ENCODE measurements at regions not wholly inside any gene's neighbourhood (a gene's known extent, or its start where the extent isn't known, plus 50 kb on each side); places are given as distances from the start of the nearest gene placed in this dataset.
A peak's percentile ranks its signal among the peaks of the same experiment; 100 is the strongest.

DNA sequence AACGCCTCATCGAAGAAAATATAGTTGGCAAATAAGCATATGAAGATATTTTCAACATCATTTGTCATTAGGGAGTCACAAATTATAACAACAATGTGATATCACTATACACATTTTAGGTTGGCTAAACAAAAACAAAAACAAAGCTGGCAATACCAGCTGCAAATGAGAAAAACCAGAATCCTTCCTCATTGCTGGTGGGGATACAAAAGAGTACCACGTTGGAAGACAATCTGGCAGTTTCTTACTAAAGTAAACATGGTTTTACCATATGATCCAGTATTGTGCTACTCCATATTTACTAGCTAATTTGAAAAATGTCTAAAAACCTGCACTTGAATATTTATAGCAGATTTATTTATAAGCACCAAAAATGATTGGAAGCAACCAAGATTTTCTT, 1204.1 kb downstream of the MRPL39 start:
- Mint-ChIP-seq H3K4me3 (no peak overlapping the region), H3K9me3 (no peaks in the 10 kb centered on the region)

DNA sequence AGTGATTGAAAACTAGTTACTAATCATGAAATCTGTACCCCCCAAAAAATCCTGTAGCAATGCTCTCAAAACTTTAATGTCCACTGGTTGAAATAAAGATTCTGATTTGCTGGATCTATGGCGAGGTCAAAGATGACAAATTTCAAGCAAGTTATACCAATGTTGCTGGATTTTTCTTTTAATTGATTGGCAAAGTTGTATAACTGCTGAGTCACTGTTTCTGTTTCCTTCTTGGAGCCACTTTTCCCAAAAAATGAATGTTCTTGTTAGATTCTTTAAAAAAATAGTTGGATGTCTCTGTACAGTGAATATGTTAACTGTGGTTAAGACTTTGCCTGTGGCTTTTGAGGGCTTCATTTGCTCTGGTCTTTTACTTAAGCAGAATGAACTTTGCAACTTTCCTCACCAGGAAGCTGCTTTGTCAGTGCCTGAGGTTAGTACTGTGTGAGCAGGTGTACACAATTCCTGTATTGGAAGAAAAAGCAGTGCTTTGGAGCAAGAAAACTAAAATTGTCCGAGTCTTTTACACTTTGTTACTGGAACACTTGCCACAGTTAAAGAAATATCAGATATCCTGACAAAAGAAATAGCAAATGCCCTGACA, 1211.9 kb downstream of the MRPL39 start:
- no peaks in the 10 kb centered on the region for H3K9me3 Mint-ChIP-seq
- POLR2A ChIA-PET, result no interaction called here
- CTCF ChIA-PET, result no interaction called here
- H3K27ac Mint-ChIP-seq, result no peak overlapping the region
- H3K4me3 Mint-ChIP-seq, result no peak overlapping the region
- H3K27me3 Mint-ChIP-seq, result no peaks in the 10 kb centered on the region
- no peaks in the 10 kb centered on the region for H3K4me1 Mint-ChIP-seq
- DNase-seq, result no peak
- no peaks in the 10 kb centered on the region for H3K36me3 Mint-ChIP-seq (ENCODE audit: low read depth)

More for the DNA sequence above, 1204.1 kb downstream of the MRPL39 start:
- no peaks in the 10 kb centered on the region for H3K27me3 Mint-ChIP-seq
- ChIA-PET CTCF (no interaction called here), POLR2A (no interaction called here)
- H3K36me3 Mint-ChIP-seq (ENCODE audit: low read depth), result no peaks in the 10 kb centered on the region
- no peaks in the 10 kb centered on the region for H3K4me1 Mint-ChIP-seq
- no peak overlapping the region for H3K27ac Mint-ChIP-seq
- DNase-seq, result no peak

DNA sequence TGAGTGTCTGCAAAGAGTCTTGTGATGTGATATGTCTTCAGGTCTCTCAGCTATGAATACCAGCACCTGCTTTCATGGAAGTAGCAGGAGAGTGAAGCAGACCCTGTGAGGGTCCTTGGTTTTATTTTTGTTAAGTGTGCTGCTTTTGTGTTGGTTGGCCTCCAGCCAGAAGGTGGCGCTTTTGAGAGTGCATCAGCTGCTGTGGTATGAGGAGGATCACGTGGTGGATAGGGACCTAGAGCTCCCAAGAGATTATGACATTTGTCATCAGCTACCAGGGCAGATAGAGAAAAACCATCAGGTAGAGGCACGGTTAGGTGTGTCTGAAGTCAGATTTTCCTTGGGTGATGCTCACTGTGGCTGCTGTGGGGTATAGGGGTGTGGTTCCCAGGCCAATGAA, 1232.1 kb downstream of the MRPL39 start:
- no peak overlapping the region for H3K4me3 Mint-ChIP-seq
- no peaks in the 10 kb centered on the region for H3K27me3 Mint-ChIP-seq
- peaks cover 4% of the 10 kb centered on the region for H3K9me3 Mint-ChIP-seq
- H3K27ac Mint-ChIP-seq, result no peak overlapping the region
- no peaks in the 10 kb centered on the region for H3K36me3 Mint-ChIP-seq (ENCODE audit: low read depth)
- peak; percentile 12 for DNase-seq
- ChIA-PET POLR2A (no interaction called here), CTCF (no interaction called here)
- H3K4me1 Mint-ChIP-seq, result no peaks in the 10 kb centered on the region

DNA sequence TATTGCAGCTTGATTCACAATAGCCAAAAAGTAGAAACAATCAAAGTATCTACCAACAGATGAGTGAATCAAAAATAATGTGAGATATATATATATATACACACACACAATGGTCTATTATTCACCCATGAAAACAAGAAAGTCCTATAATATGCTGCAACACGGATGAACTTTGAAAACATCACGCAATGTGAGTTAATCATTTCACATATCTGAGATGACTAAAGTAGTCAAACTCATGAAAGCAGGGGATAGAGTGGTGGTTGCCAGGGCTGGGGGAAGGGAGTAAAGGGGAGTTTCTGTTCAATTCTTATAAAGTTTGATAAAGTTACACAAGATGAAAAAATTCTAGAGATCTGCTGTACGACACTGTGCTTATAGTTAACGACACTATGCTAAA, 1234.8 kb downstream of the MRPL39 start:
- CTCF ChIA-PET, result no interaction called here
- POLR2A ChIA-PET, result no interaction called here
- Mint-ChIP-seq H3K9me3 (peaks cover 2% of the 10 kb centered on the region), H3K36me3 (ENCODE audit: low read depth) (no peaks in the 10 kb centered on the region), H3K4me1 (no peaks in the 10 kb centered on the region), H3K27ac (no peak overlapping the region), H3K27me3 (no peaks in the 10 kb centered on the region), H3K4me3 (no peak overlapping the region)
- no peak for DNase-seq

DNA sequence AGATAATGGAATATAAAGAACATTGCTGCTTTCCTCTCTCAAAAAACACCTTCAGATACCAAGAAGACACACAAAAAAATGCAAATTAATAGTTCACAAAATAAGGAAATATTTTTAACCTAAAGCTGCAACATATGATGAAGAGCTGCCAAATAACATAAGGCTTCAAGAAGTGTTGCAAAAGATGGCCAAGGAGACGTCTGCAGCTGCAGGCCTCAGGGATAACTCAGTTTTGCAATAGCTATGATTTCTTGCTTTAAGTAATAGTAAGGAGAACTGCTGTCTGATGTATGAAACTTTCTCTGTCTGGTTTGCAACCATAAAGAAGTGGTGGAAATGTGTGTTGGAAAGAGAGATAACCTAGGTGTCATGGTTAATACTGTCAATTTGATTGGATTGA, 1237.5 kb downstream of the MRPL39 start:
- no peak overlapping the region for H3K27ac Mint-ChIP-seq
- H3K36me3 Mint-ChIP-seq (ENCODE audit: low read depth), result no peaks in the 10 kb centered on the region
- POLR2A ChIA-PET, result no interaction called here
- H3K9me3 Mint-ChIP-seq, result no peaks in the 10 kb centered on the region
- H3K4me1 Mint-ChIP-seq, result no peaks in the 10 kb centered on the region
- H3K27me3 Mint-ChIP-seq, result no peaks in the 10 kb centered on the region
- CTCF ChIA-PET, result no interaction called here
- no peak for DNase-seq
- H3K4me3 Mint-ChIP-seq, result no peak overlapping the region

DNA sequence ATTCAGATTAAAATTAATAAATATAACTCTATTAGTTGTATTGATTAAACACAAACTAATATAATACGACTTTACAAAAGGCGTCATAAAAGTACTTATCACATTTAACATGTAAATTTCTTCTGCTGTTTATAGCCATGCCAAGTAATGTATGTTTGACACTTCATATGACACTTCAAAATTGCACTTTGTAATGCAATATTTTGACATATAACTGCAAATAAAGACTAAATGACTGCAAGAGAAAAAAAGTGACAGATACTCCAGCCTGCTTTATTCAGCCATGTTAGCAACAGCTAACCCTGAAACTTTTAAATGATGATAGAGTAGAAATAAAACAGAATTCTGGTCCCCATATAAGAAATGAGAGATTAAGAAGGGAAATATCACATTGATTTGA, 1238.0 kb downstream of the MRPL39 start:
- H3K27ac Mint-ChIP-seq, result no peak overlapping the region
- H3K9me3 Mint-ChIP-seq, result no peaks in the 10 kb centered on the region
- H3K36me3 Mint-ChIP-seq (ENCODE audit: low read depth), result no peaks in the 10 kb centered on the region
- CTCF ChIA-PET, result no interaction called here
- DNase-seq, result no peak
- no peaks in the 10 kb centered on the region for H3K4me1 Mint-ChIP-seq
- H3K4me3 Mint-ChIP-seq, result no peak overlapping the region
- no peaks in the 10 kb centered on the region for H3K27me3 Mint-ChIP-seq
- POLR2A ChIA-PET, result no interaction called here

DNA sequence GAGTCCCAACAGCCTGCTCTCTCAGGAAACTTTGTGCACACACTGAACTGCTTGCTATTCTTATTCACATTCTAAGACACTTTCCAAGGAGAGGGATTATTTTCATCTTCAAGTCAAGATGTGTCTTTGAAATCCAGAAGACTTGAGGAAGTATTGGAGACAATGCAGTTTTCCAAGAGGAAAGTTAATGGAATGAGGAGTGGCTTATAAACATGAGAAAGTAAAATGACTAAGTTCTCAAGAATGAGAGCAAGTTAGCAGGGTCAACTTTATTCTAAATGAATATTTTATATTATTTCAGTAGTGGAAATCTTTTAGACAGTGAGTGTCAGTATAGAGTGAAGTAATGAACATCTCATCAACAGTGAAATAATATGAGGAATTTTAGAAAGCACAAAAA, 1239.3 kb downstream of the MRPL39 start:
- Mint-ChIP-seq H3K4me1 (no peaks in the 10 kb centered on the region), H3K36me3 (ENCODE audit: low read depth) (no peaks in the 10 kb centered on the region), H3K27me3 (no peaks in the 10 kb centered on the region), H3K27ac (no peak overlapping the region), H3K4me3 (no peak overlapping the region), H3K9me3 (no peaks in the 10 kb centered on the region)
- DNase-seq, result no peak
- POLR2A ChIA-PET, result no interaction called here
- CTCF ChIA-PET, result no interaction called here

DNA sequence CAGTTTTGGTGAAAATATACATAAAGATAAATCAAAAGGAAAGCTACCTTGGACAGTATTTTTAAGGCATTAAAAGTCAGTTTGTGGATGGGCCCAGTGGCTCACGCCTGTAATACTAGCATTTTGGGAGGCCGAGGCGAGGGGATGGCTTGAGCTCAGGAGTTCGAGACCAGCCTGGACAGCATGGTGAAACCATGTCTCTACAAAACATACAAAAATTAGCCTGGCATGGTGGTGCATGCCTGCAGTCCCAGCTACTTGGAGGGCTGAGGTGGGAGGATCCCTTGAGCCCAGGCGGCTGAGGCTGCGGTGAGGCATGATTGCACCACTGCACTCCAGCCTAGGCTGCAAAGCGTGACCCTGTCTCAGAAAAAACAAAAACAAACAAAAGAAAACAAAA, 1253.8 kb downstream of the MRPL39 start:
- peaks cover 2% of the 10 kb centered on the region for H3K9me3 Mint-ChIP-seq
- no peaks in the 10 kb centered on the region for H3K27me3 Mint-ChIP-seq
- DNase-seq, result no peak
- no peaks in the 10 kb centered on the region for H3K4me1 Mint-ChIP-seq
- POLR2A ChIA-PET, result no interaction called here
- H3K36me3 Mint-ChIP-seq (ENCODE audit: low read depth), result no peaks in the 10 kb centered on the region
- no peak overlapping the region for H3K27ac Mint-ChIP-seq
- CTCF ChIA-PET, result no interaction called here
- no peak overlapping the region for H3K4me3 Mint-ChIP-seq

DNA sequence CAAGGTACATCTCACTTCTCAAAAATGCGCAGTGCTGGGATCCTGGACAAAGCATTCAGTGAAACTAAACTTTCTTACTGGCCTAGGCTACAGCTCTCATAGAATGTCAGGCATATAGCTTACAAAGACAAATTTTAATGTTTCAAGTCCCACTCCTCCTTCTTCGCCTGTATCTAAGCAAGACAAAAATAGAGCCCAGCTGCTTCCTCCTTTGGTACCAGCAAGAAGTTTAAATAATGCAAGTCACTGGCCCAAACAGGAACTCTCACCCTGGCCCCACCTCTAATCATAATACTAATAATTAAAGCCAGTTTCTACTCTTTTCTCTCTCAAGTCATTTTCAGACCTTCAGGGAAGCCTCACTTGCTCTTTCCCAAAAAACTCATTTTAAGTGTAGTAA, 1267.9 kb downstream of the MRPL39 start:
- Mint-ChIP-seq H3K9me3 (no peaks in the 10 kb centered on the region), H3K27me3 (no peaks in the 10 kb centered on the region), H3K36me3 (ENCODE audit: low read depth) (no peaks in the 10 kb centered on the region), H3K4me1 (no peaks in the 10 kb centered on the region), H3K27ac (no peak overlapping the region), H3K4me3 (no peak overlapping the region)
- CTCF ChIA-PET, result no interaction called here
- POLR2A ChIA-PET, result no interaction called here
- DNase-seq, result no peak

DNA sequence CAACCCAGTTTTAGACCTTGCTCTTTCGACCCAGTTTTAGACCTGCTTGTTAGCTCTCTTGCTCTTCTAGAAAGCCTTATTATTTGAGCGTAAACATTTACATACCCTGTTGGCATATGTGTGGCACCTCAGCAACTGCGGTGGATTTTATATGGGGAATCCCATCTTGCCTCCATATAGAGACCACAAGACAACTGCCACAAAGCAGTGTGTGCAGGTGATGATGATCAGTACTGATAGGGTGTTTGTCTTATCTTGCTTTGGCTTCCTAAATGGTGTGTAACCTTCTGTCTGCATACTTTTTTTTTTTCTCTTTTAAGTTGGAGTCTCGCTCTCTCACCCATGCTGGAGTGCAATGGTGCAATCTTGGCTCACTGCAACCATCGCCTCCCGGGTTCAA, 1270.8 kb downstream of the MRPL39 start:
- no peaks in the 10 kb centered on the region for H3K36me3 Mint-ChIP-seq (ENCODE audit: low read depth)
- CTCF ChIA-PET, result no interaction called here

DNA sequence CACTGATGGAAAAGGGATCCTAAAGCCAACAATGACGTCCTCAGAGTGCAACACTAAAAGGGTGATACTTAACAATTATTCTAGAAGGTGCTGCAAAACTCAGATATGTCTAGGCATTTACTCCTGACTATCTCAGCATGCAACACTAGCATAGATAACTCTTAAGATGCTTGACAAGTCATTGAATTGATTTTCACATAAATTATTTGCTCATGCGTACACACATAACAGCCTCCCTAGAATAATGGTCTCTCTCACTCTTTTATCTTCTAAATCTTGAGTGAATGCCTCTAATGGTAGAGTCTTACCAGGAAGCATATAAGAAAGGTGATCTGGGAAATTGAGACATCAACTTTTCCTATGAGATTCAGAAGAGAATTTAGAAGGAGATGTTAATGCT, 1283.7 kb downstream of the MRPL39 start:
- no peaks in the 10 kb centered on the region for H3K9me3 Mint-ChIP-seq
- H3K4me1 Mint-ChIP-seq, result no peaks in the 10 kb centered on the region
- no peak overlapping the region for H3K4me3 Mint-ChIP-seq
- no peak for DNase-seq
- no peaks in the 10 kb centered on the region for H3K36me3 Mint-ChIP-seq (ENCODE audit: low read depth)
- no peaks in the 10 kb centered on the region for H3K27me3 Mint-ChIP-seq
- POLR2A ChIA-PET, result no interaction called here
- H3K27ac Mint-ChIP-seq, result no peak overlapping the region
- CTCF ChIA-PET, result no interaction called here

More for the DNA sequence above, 1270.8 kb downstream of the MRPL39 start:
- Mint-ChIP-seq H3K4me1 (no peaks in the 10 kb centered on the region), H3K4me3 (no peak overlapping the region), H3K27me3 (no peaks in the 10 kb centered on the region), H3K9me3 (no peaks in the 10 kb centered on the region), H3K27ac (no peak overlapping the region)
- DNase-seq, result no peak
- POLR2A ChIA-PET, result no interaction called here

DNA sequence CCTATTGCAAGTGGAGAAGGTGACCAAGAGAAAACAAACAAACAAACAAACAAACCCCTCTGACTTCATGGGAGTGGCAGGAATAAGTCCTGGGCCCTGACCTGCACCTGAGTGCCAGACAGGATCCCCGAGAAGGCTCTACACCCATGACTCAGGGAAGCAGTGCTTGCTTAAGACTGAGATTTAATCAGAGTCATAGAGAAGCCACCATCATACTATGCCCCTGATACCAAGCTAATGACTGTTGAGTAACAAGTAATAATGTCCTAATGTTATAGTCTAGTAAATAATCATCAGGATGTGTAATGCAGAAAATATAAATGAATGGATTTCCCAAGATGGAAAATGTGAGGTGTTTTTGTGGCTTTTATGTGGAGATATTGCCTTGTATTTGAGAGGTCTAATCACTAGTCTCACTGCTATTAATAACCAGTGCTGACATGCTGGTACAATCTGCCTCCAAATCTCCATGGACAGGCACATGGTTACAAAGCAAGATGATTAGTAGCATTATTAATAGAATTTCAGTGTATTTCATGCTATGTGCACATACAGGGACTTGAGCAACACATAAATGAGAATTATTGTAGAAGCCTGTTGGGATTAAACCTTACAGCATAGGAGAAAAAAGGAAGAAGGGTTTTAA, 1290.9 kb downstream of the MRPL39 start:
- H3K36me3 Mint-ChIP-seq (ENCODE audit: low read depth), result no peaks in the 10 kb centered on the region
- no peaks in the 10 kb centered on the region for H3K9me3 Mint-ChIP-seq
- H3K4me3 Mint-ChIP-seq, result no peak overlapping the region
- no peaks in the 10 kb centered on the region for H3K4me1 Mint-ChIP-seq
- no peaks in the 10 kb centered on the region for H3K27me3 Mint-ChIP-seq
- DNase-seq, result no peak
- ChIA-PET CTCF (no interaction called here), POLR2A (no interaction called here)
- H3K27ac Mint-ChIP-seq, result no peak overlapping the region

DNA sequence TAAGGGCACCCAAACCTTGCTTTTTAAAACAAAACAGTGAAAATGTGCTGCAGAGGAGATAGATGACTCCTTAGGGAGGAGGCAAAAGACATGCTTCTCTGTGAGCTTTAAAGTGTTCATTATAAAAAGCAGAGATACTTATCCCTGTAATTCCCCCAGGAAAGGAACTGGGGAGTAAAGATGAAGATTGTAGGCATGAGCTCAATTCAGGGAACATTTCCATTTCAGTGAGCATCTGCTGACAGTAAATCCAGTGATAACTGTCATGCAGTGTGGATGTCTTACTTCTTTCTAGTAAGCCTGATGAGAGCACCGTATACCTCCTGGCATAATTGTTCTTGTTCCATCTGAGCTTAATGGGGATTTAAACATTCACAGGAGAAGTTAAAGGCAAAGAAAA, 1296.5 kb downstream of the MRPL39 start:
- no peak overlapping the region for H3K4me3 Mint-ChIP-seq
- no peaks in the 10 kb centered on the region for H3K9me3 Mint-ChIP-seq
- DNase-seq, result no peak
- peaks cover 1% of the 10 kb centered on the region for H3K27me3 Mint-ChIP-seq
- POLR2A ChIA-PET, result no interaction called here
- no peak overlapping the region for H3K27ac Mint-ChIP-seq
- H3K4me1 Mint-ChIP-seq, result no peaks in the 10 kb centered on the region
- CTCF ChIA-PET, result no interaction called here
- no peaks in the 10 kb centered on the region for H3K36me3 Mint-ChIP-seq (ENCODE audit: low read depth)

DNA sequence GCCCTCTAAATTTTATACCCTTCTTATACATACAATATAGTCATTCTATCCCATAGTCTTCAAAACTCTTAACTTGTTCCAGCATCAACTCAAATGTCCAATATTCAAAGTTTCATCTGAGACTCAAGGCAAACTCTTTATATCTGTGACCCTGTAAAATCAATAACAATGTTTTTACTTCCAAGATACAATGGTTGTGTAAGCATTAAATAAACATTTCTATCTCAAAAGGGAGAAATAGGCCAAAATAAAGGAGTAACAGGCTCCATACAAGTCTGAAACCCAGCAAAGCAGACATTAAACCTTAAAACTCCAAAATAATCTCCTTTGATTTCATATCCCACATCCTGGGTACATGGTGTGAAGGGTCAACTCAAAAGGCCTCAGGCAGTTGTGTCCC, 1299.1 kb downstream of the MRPL39 start:
- no peak overlapping the region for H3K4me3 Mint-ChIP-seq
- no peak for DNase-seq
- CTCF ChIA-PET, result no interaction called here
- POLR2A ChIA-PET, result no interaction called here
- peaks cover 2% of the 10 kb centered on the region for H3K4me1 Mint-ChIP-seq
- no peak overlapping the region for H3K27ac Mint-ChIP-seq
- no peaks in the 10 kb centered on the region for H3K9me3 Mint-ChIP-seq
- peaks cover 1% of the 10 kb centered on the region for H3K27me3 Mint-ChIP-seq
- H3K36me3 Mint-ChIP-seq (ENCODE audit: low read depth), result no peaks in the 10 kb centered on the region

All from activated CD4-positive, alpha-beta T cell treated with anti-CD3 and anti-CD28 coated beads, Interleukin-2, amount 10 ng/mL, durations not matched to agents 7 days and 5 days (primary cell).